ENCODE measurements at regions not wholly inside any gene's neighbourhood (a gene's known extent, or its start where the extent isn't known, plus 50 kb on each side); places are given as distances from the start of the nearest gene placed in this dataset.
"Not testable (repeated sequence)": the region's sequence is repeated elsewhere in the genome, so short reads cannot be mapped to it uniquely, and the experiment has no call there.

- Histone ChIP-seq H3K36me3 (replicated peaks in 1 of 2; ENCODE audit: control insufficient read depth in 1 of 2, insufficient read depth in 2 of 2, low read length in 2 of 2) (no peaks in the 10 kb centered on the region), H3K4me1 (ENCODE audit: insufficient read depth, low read length) (no peaks in the 10 kb centered on the region), H3K27ac (ENCODE audit: extremely low read length, insufficient read depth, low read length) (no peak overlapping the region), H3K27me3 (ENCODE audit: control insufficient read depth in 1 of 2, insufficient read depth in 2 of 2, low read length in 2 of 2) (no peaks in the 10 kb centered on the region; a peak in 1 of 5 replicates), H3K9ac (ENCODE audit: insufficient read depth, low read depth, low read length) (no peak overlapping the region), H3K79me2 (ENCODE audit: insufficient read depth, low read length) (no peaks in the 10 kb centered on the region), H2AFZ (ENCODE audit: low read length) (no peak overlapping the region), H3K9me3 (ENCODE audit: low read length) (peaks cover 17% of the 10 kb centered on the region; the same call in 1 of the 2 replicates), H3K4me3 (replicated peaks in 1 of 3; ENCODE audit: insufficient read depth in 1 of 3, low read depth in 2 of 3, low read length in 3 of 3) (no peak overlapping the region), H3K4me2 (ENCODE audit: low read depth, low read length) (no peak overlapping the region), H4K20me1 (ENCODE audit: insufficient read depth, low read length) (no peaks in the 10 kb centered on the region)
- CTCF ChIA-PET (ENCODE audit: low intra/inter-chr PET ratio, low total read pairs), result no interaction called here
- intact Hi-C loops (cut with micrococcal nuclease; ENCODE audit: unreplicated experiment), result no loop called here
- in situ Hi-C loops (cut with HindIII; ENCODE audit: extremely low pct_ligation_motif_present, low pct_unique_long_range_greater_than_20kb), result no loop called here
- DNase-seq (ENCODE audit: low spot score), result no peak
- no peak for FAIRE-seq
- no peak for ATAC-seq
- no TSS peak for BruUV-seq (replicated peaks)
- no peak for TF ChIP-seq CHD4 (IDR thresholded peaks at IDR 0.05; ENCODE audit: borderline replicate concordance, low read length)
- no peak for TF ChIP-seq ZNF639 (CRISPR knock-in tag; conservative IDR thresholded peaks at IDR 0.05)
- no peak for TF ChIP-seq ADNP (CRISPR knock-in tag; IDR thresholded peaks at IDR 0.05)
- no peak for TF ChIP-seq ARID2 (CRISPR knock-in tag; IDR thresholded peaks at IDR 0.05; ENCODE audit: borderline replicate concordance)
- POLR2A ChIA-PET, result no interaction called here
Measured at GRCh38 chr10:61195211-61195610, 251.2 kb upstream of the RHOBTB1 start.

GRCh38 chr10:61192589-61192988 lies 248.6 kb upstream of the RHOBTB1 start:
- not testable (repeated sequence) for FAIRE-seq

More at GRCh38 chr10:61192589-61192988, 248.6 kb upstream of the RHOBTB1 start:
- 14% methylated on average over 2 of the region's 2 CpGs for WGBS (ENCODE audit: low lambda C conversion rate)
- H3K27me3 ChIP-seq (ENCODE audit: control insufficient read depth in 1 of 2, insufficient read depth in 2 of 2, low read length in 2 of 2); H3K4me3 ChIP-seq (replicated peaks in 1 of 3; ENCODE audit: insufficient read depth in 1 of 3, low read depth in 2 of 3, low read length in 3 of 3); H2AFZ ChIP-seq (ENCODE audit: low read length); H3K4me1 ChIP-seq (ENCODE audit: insufficient read depth, low read length); H3K4me2 ChIP-seq (ENCODE audit: low read depth, low read length); CTCF ChIA-PET (ENCODE audit: low intra/inter-chr PET ratio, low total read pairs); H3K79me2 ChIP-seq (ENCODE audit: insufficient read depth, low read length); H3K9ac ChIP-seq (ENCODE audit: insufficient read depth, low read depth, low read length); DNase-seq (ENCODE audit: low spot score); H3K36me3 ChIP-seq (replicated peaks in 1 of 2; ENCODE audit: control insufficient read depth in 1 of 2, insufficient read depth in 2 of 2, low read length in 2 of 2); in situ Hi-C loops (cut with HindIII; ENCODE audit: extremely low pct_ligation_motif_present, low pct_unique_long_range_greater_than_20kb); intact Hi-C loops (cut with micrococcal nuclease; ENCODE audit: unreplicated experiment); ATAC-seq; H4K20me1 ChIP-seq (ENCODE audit: insufficient read depth, low read length); BruUV-seq (replicated peaks); POLR2A ChIA-PET; H3K27ac ChIP-seq (ENCODE audit: extremely low read length, insufficient read depth, low read length): not testable (repeated sequence)
- H3K9me3 ChIP-seq (ENCODE audit: low read length), result peaks cover 17% of the 10 kb centered on the region; the same call in 1 of the 2 replicates
